ENCODE measurements at regions not wholly inside any gene's neighbourhood (a gene's known extent, or its start where the extent isn't known, plus 50 kb on each side); places are given as distances from the start of the nearest gene placed in this dataset.
"Not testable (repeated sequence)": the region's sequence is repeated elsewhere in the genome, so short reads cannot be mapped to it uniquely, and the experiment has no call there.

DNA sequence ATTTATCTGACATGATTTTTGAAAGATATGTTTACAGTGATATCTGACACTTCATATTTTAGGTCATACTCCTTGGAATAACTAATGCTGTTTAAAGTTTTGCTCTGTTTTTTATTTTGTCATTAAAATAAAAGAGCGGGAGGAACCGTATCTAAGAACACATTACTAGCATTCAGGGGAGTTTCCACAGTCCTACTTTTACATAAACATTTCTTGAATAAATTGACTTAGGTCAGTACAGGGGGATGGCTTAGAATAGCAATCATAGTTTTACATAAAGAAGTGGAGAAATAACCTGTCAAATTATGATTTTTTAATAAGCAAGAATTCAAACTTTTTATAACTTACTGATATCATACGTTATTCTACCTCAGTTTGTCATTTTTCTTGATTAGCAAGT is 123.1 kb upstream of the PRSS12 start:
- TF ChIP-seq EZH2 (IDR thresholded peaks at IDR 0.05; ENCODE audit: borderline replicate concordance): not testable (repeated sequence)
- TF ChIP-seq, protein P1, sequence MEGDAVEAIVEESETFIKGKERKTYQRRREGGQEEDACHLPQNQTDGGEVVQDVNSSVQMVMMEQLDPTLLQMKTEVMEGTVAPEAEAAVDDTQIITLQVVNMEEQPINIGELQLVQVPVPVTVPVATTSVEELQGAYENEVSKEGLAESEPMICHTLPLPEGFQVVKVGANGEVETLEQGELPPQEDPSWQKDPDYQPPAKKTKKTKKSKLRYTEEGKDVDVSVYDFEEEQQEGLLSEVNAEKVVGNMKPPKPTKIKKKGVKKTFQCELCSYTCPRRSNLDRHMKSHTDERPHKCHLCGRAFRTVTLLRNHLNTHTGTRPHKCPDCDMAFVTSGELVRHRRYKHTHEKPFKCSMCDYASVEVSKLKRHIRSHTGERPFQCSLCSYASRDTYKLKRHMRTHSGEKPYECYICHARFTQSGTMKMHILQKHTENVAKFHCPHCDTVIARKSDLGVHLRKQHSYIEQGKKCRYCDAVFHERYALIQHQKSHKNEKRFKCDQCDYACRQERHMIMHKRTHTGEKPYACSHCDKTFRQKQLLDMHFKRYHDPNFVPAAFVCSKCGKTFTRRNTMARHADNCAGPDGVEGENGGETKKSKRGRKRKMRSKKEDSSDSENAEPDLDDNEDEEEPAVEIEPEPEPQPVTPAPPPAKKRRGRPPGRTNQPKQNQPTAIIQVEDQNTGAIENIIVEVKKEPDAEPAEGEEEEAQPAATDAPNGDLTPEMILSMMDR (IDR thresholded peaks at IDR 0.05; ENCODE audit: poor library complexity): not testable (repeated sequence)

Measured in hepatocyte (in vitro differentiated cells).